ENCODE measurements at regions not wholly inside any gene's neighbourhood (a gene's known extent, or its start where the extent isn't known, plus 50 kb on each side); places are given as distances from the start of the nearest gene placed in this dataset.

GRCh38 chr9:86594724-86595123 lies 240.5 kb upstream of the TUT7 start:
- TF ChIP-seq CTCF (IDR thresholded peaks at IDR 0.05; ENCODE audit: low read depth, low read length, poor library complexity, severe bottlenecking) (no peak), EZH2phosphoT487 (IDR thresholded peaks at IDR 0.05; ENCODE audit: borderline replicate concordance, low read length) (no peak)

Data from DOHH2 (cell line).